ENCODE measurements at regions not wholly inside any gene's neighbourhood (a gene's known extent, or its start where the extent isn't known, plus 50 kb on each side); places are given as distances from the start of the nearest gene placed in this dataset.

DNA sequence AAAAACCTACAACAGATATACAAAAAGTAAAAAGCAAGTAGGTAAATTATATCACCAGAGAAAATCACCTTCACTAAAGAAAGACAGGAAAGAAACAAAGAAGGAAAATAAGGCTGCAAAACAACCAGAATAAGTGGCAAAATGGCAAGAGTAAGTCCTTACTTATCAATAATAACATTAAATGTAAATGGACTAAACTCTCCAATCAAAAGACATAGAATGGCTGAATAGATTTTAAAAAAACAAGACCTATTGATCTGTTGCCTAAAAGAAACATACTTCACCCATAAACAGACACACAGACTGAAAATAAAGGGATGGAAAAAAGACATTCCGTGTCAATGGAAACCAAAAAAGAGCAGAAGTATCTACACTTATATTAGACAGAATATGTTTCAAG, 695.7 kb upstream of the FAT3 start:
- H3K36me3 ChIP-seq (replicated peaks in 1 of 2; ENCODE audit: control insufficient read depth in 2 of 2, insufficient read depth in 2 of 2, low read length in 2 of 2): no peaks in the 10 kb centered on the region
- no peak overlapping the region for H3K27ac ChIP-seq (replicated peaks; ENCODE audit: low read length)
- H2BK15ac ChIP-seq (ENCODE audit: low read length): no peak overlapping the region
- no peak overlapping the region for H2BK120ac ChIP-seq (ENCODE audit: low read depth, low read length)
- no peaks in the 10 kb centered on the region for H3K4me1 ChIP-seq (ENCODE audit: control insufficient read depth in 2 of 2, insufficient read depth in 1 of 2, low read depth in 1 of 2, low read length in 2 of 2)
- no peak for DNase-seq (ENCODE audit: low spot score)
- no peak overlapping the region for H3K4ac ChIP-seq (ENCODE audit: low read length)
- H3K9ac ChIP-seq (ENCODE audit: low read depth, low read length, poor library complexity): no peak overlapping the region
- no peaks in the 10 kb centered on the region for H3K27me3 ChIP-seq (ENCODE audit: control insufficient read depth in 3 of 3, insufficient read depth in 3 of 3, low read depth in 1 of 3, low read length in 3 of 3)
- H2BK5ac ChIP-seq (ENCODE audit: low read length): no peak overlapping the region
- H4K91ac ChIP-seq (ENCODE audit: low read depth, low read length, poor library complexity): no peak overlapping the region
- no peaks in the 10 kb centered on the region for H3K79me1 ChIP-seq (ENCODE audit: low read depth, low read length)
- H3K23ac ChIP-seq (ENCODE audit: low read depth, low read length, poor library complexity): no peak overlapping the region
- no peak overlapping the region for H3K4me2 ChIP-seq (ENCODE audit: insufficient read depth, low read length, poor library complexity, severe bottlenecking)
- H3K14ac ChIP-seq (ENCODE audit: low read length): no peak overlapping the region
- no CpG with 5 or more reads among the region's 1 CpG for WGBS, 2 donors (ENCODE audit: extremely low coverage in 2 of 2, insufficient read length in 2 of 2, insufficient replicate concordance in 1 of 2)
- no peak overlapping the region for H4K8ac ChIP-seq (ENCODE audit: low read depth, low read length)
- no peak overlapping the region for H2AK5ac ChIP-seq (ENCODE audit: low read depth, low read length)
- no peak overlapping the region for H2BK12ac ChIP-seq (ENCODE audit: low read length)
- no peaks in the 10 kb centered on the region for H3K9me3 ChIP-seq (replicated peaks in 1 of 2; ENCODE audit: control insufficient read depth in 2 of 2, insufficient read depth in 1 of 2, low read depth in 1 of 2, low read length in 2 of 2)
- no peak overlapping the region for H2AFZ ChIP-seq (ENCODE audit: low read length)
- H3K18ac ChIP-seq (ENCODE audit: low read length): no peak overlapping the region
- no peak overlapping the region for H3K4me3 ChIP-seq (ENCODE audit: low read length in 2 of 2)

DNA sequence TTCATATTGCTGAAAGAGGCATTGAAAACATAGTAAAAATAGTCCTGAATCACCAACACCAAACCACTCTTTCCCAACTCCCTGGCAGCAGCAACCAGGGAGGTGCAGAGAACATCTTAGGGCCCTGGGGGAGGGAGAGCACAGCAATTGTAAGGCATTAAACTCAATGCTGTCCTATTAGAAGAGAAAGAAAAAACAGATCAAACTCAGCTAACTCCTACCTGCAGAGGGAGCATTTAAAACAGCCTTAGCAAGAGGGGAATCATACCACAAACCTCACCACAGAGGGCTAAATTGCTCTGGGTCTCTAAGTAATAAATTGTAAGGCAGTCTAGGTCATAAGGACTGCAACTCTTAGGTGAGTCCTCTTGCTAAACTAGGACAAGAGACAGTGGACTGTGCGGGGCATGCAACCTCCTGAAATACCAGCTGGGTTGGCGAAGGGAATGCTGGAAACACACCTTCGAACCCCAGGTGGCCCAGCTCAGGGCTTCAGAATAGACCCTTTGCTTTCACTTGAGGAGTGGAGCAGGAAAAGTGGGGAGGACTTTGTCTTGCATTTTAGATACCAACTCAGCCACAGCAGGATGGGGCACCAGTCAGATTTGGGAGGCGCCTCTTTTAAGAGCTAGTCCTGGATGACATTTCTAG, 697.1 kb upstream of the FAT3 start:
- H3K27ac ChIP-seq (replicated peaks; ENCODE audit: low read length): no peak overlapping the region
- no peak overlapping the region for H2AFZ ChIP-seq (ENCODE audit: low read length)
- H2AK5ac ChIP-seq (ENCODE audit: low read depth, low read length): no peak overlapping the region
- no peaks in the 10 kb centered on the region for H3K9me3 ChIP-seq (replicated peaks in 1 of 2; ENCODE audit: control insufficient read depth in 2 of 2, insufficient read depth in 1 of 2, low read depth in 1 of 2, low read length in 2 of 2)
- WGBS, 2 donors (ENCODE audit: extremely low coverage in 2 of 2, insufficient read length in 2 of 2, insufficient replicate concordance in 1 of 2): no CpG with 5 or more reads among the region's 4 CpGs
- no peak overlapping the region for H4K91ac ChIP-seq (ENCODE audit: low read depth, low read length, poor library complexity)
- H3K4me1 ChIP-seq (ENCODE audit: control insufficient read depth in 2 of 2, insufficient read depth in 1 of 2, low read depth in 1 of 2, low read length in 2 of 2): no peaks in the 10 kb centered on the region
- H2BK12ac ChIP-seq (ENCODE audit: low read length): no peak overlapping the region
- H3K18ac ChIP-seq (ENCODE audit: low read length): no peak overlapping the region
- no peak overlapping the region for H3K4me2 ChIP-seq (ENCODE audit: insufficient read depth, low read length, poor library complexity, severe bottlenecking)
- no peaks in the 10 kb centered on the region for H3K79me1 ChIP-seq (ENCODE audit: low read depth, low read length)
- no peak overlapping the region for H2BK5ac ChIP-seq (ENCODE audit: low read length)
- no peak overlapping the region for H3K9ac ChIP-seq (ENCODE audit: low read depth, low read length, poor library complexity)
- H3K14ac ChIP-seq (ENCODE audit: low read length): no peak overlapping the region
- no peak overlapping the region for H3K4ac ChIP-seq (ENCODE audit: low read length)
- H3K36me3 ChIP-seq (replicated peaks in 1 of 2; ENCODE audit: control insufficient read depth in 2 of 2, insufficient read depth in 2 of 2, low read length in 2 of 2): no peaks in the 10 kb centered on the region
- no peaks in the 10 kb centered on the region for H3K27me3 ChIP-seq (ENCODE audit: control insufficient read depth in 3 of 3, insufficient read depth in 3 of 3, low read depth in 1 of 3, low read length in 3 of 3)
- H3K4me3 ChIP-seq (ENCODE audit: low read length in 2 of 2): peak overlapping the region in 1 of 2 donors; percentile 18
- no peak overlapping the region for H4K8ac ChIP-seq (ENCODE audit: low read depth, low read length)
- no peak for DNase-seq (ENCODE audit: low spot score)
- no peak overlapping the region for H2BK120ac ChIP-seq (ENCODE audit: low read depth, low read length)
- no peak overlapping the region for H2BK15ac ChIP-seq (ENCODE audit: low read length)
- H3K23ac ChIP-seq (ENCODE audit: low read depth, low read length, poor library complexity): no peak overlapping the region

DNA sequence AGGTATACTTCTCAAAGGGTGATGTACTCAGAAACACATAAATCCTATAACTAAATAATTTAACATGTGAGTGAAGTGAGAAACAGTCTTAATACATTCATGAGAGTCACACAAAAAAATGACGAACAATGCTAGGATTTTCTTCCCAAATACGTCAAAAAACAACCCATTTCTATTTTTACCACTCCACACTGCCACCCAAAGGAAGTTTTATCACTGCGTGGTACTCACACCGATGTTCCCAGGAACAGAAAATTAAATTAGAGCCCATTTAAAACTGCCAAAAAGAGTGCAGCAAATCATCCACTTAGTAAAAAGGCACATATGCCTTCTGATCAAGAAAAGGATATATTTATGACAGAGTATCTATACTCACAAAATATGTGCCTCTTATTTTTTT, 710.9 kb upstream of the FAT3 start:
- no CpG with 5 or more reads among the region's 4 CpGs for WGBS, 2 donors (ENCODE audit: extremely low coverage in 2 of 2, insufficient read length in 2 of 2, insufficient replicate concordance in 1 of 2)
- Histone ChIP-seq H2BK12ac (ENCODE audit: low read length) (no peak overlapping the region), H3K9me3 (replicated peaks in 1 of 2; ENCODE audit: control insufficient read depth in 2 of 2, insufficient read depth in 1 of 2, low read depth in 1 of 2, low read length in 2 of 2) (no peaks in the 10 kb centered on the region), H3K14ac (ENCODE audit: low read length) (no peak overlapping the region), H3K4me3 (ENCODE audit: low read length in 2 of 2) (no peak overlapping the region), H3K4me2 (ENCODE audit: insufficient read depth, low read length, poor library complexity, severe bottlenecking) (no peak overlapping the region), H3K4me1 (ENCODE audit: control insufficient read depth in 2 of 2, insufficient read depth in 1 of 2, low read depth in 1 of 2, low read length in 2 of 2) (no peaks in the 10 kb centered on the region), H3K27ac (replicated peaks; ENCODE audit: low read length) (no peak overlapping the region), H3K36me3 (replicated peaks in 1 of 2; ENCODE audit: control insufficient read depth in 2 of 2, insufficient read depth in 2 of 2, low read length in 2 of 2) (no peaks in the 10 kb centered on the region), H2BK120ac (ENCODE audit: low read depth, low read length) (no peak overlapping the region), H2AFZ (ENCODE audit: low read length) (no peak overlapping the region), H4K91ac (ENCODE audit: low read depth, low read length, poor library complexity) (no peak overlapping the region), H2BK15ac (ENCODE audit: low read length) (no peak overlapping the region), H2BK5ac (ENCODE audit: low read length) (no peak overlapping the region), H3K23ac (ENCODE audit: low read depth, low read length, poor library complexity) (no peak overlapping the region), H3K9ac (ENCODE audit: low read depth, low read length, poor library complexity) (no peak overlapping the region), H3K79me1 (ENCODE audit: low read depth, low read length) (no peaks in the 10 kb centered on the region), H3K18ac (ENCODE audit: low read length) (no peak overlapping the region), H4K8ac (ENCODE audit: low read depth, low read length) (no peak overlapping the region), H3K4ac (ENCODE audit: low read length) (no peak overlapping the region), H2AK5ac (ENCODE audit: low read depth, low read length) (no peak overlapping the region), H3K27me3 (ENCODE audit: control insufficient read depth in 3 of 3, insufficient read depth in 3 of 3, low read depth in 1 of 3, low read length in 3 of 3) (no peaks in the 10 kb centered on the region)
- DNase-seq (ENCODE audit: low spot score): no peak

DNA sequence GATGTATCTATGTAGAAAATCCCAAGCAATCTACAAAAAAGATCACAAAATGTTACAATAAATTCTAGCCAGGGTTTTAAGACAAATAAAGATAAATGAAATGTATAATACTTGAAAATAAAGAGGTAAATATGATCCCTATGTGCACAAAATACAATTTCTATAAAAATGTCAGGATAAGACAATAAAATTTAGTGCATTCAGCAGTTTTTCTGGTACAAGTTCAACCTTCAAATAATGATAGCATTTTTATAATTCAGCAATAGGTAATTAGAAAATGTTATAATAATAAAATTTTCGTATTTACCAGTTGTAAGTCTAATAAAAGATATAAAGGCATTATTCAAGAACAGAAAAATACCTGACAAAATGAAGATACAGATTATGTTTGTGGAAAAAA, 726.8 kb upstream of the FAT3 start:
- H3K23ac ChIP-seq (ENCODE audit: low read depth, low read length, poor library complexity): no peak overlapping the region
- H3K4me1 ChIP-seq (ENCODE audit: control insufficient read depth in 2 of 2, insufficient read depth in 1 of 2, low read depth in 1 of 2, low read length in 2 of 2): peaks cover 0 to 3% of the 10 kb centered on the region in 2 donors
- no peak overlapping the region for H2AFZ ChIP-seq (ENCODE audit: low read length)
- H3K27me3 ChIP-seq (ENCODE audit: control insufficient read depth in 3 of 3, insufficient read depth in 3 of 3, low read depth in 1 of 3, low read length in 3 of 3): no peaks in the 10 kb centered on the region
- no peak overlapping the region for H4K91ac ChIP-seq (ENCODE audit: low read depth, low read length, poor library complexity)
- no peak overlapping the region for H2AK5ac ChIP-seq (ENCODE audit: low read depth, low read length)
- no peak overlapping the region for H2BK15ac ChIP-seq (ENCODE audit: low read length)
- no peak overlapping the region for H3K9ac ChIP-seq (ENCODE audit: low read depth, low read length, poor library complexity)
- H4K8ac ChIP-seq (ENCODE audit: low read depth, low read length): no peak overlapping the region
- H3K4me2 ChIP-seq (ENCODE audit: insufficient read depth, low read length, poor library complexity, severe bottlenecking): no peak overlapping the region
- no CpG with 5 or more reads among the region's 1 CpG for WGBS, 2 donors (ENCODE audit: extremely low coverage in 2 of 2, insufficient read length in 2 of 2, insufficient replicate concordance in 1 of 2)
- DNase-seq (ENCODE audit: low spot score): no peak
- no peak overlapping the region for H3K27ac ChIP-seq (replicated peaks; ENCODE audit: low read length)
- H3K14ac ChIP-seq (ENCODE audit: low read length): no peak overlapping the region
- H2BK120ac ChIP-seq (ENCODE audit: low read depth, low read length): no peak overlapping the region
- H2BK12ac ChIP-seq (ENCODE audit: low read length): no peak overlapping the region
- H3K4ac ChIP-seq (ENCODE audit: low read length): no peak overlapping the region
- no peak overlapping the region for H3K18ac ChIP-seq (ENCODE audit: low read length)
- no peaks in the 10 kb centered on the region for H3K79me1 ChIP-seq (ENCODE audit: low read depth, low read length)
- H3K36me3 ChIP-seq (replicated peaks in 1 of 2; ENCODE audit: control insufficient read depth in 2 of 2, insufficient read depth in 2 of 2, low read length in 2 of 2): no peaks in the 10 kb centered on the region
- H3K4me3 ChIP-seq (ENCODE audit: low read length in 2 of 2): no peak overlapping the region
- no peak overlapping the region for H2BK5ac ChIP-seq (ENCODE audit: low read length)
- H3K9me3 ChIP-seq (replicated peaks in 1 of 2; ENCODE audit: control insufficient read depth in 2 of 2, insufficient read depth in 1 of 2, low read depth in 1 of 2, low read length in 2 of 2): no peaks in the 10 kb centered on the region
